Hepatic stellate cell (primary cell): ENCODE measurements at regions not wholly inside any gene's neighbourhood (a gene's known extent, or its start where the extent isn't known, plus 50 kb on each side); places are given as distances from the start of the nearest gene placed in this dataset.

Source experiments
- DNase-seq: peaks from one replicate; pipeline ENCODE4 v3.0.0; 2011; ENCODE audit warnings: low spot score

DNA sequence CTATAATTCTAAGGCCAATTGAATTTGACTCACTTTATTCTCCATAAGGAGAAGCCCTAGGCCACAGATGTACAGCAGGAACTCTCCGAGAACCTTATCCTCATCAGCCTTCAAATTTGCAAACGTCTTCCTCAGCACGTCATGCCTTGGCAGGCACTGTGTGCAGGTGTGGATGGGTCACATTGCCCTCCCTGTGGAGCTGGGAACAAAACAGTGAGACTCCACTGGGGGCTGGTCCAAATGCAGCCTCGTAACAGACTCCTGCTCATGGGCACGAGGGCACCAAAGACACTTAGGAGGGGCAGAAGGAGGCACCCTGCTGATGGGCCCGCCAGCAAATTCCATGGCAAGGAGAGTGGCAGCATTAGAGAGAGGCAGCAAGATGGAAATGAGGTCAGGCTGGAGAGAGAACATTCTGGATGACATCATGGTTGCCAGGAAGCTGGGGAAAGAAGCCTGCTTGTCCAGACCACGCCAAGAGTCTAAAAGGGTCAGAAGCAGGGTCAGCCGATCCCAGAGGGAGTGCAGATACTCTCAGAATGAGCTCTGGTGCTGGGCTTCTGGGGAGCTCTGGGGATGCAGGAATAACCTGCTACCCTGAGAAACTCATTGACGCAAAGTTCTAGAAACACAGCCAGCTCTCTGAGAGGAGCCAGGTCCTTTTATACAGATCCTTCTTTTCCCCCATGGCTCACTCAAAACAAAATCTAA, 242.2 kb downstream of the B3GLCT start:
- no peak for DNase-seq

DNA sequence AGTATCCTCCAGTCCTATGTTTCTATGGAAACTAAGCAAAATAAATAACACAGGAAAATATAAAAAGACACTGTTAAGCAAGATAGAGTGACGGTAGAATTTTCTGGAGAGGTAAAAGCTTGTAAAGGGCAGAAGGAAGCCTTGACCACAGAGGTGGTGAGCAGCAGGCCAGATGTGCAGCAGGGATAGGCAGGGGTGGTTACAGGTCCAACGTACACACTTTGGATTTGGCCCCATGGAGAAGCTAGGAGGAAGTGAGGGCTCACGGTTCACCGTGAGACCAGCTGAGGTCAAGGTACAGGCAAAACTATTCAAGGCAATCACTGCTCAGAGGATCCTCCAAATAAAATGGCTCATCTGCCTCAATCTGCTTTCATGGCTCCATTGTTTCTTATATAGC, 242.8 kb downstream of the B3GLCT start:
- no peak for DNase-seq

DNA sequence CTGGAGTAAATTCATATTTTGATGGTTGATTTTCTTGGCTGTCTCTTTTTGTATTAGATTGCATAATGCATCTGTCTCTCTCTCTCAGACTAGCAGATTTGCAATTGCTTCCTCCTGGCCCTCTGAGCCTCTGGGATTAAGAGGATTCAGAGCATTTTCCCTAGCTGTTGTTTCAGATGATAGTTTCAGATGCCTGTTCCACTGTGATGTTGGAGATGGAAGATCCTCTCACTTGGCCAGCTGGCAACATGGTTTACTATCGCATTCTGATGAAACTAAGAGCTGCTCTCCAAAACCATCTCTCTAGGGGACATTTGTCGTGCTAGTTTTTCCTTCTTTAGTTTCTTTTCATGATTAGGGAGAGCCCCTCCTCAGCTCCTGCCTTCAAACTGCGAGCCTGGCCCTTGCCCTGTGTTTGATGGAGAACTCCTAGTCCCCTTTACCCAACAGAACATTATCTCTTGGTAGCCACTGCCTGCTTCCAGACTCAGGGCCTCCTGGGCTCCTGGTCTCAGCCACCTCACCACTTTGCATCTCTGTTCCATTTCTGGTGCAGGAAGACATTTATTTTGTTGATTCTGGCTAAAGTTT, 244.6 kb downstream of the B3GLCT start:
- DNase-seq = no peak

DNA sequence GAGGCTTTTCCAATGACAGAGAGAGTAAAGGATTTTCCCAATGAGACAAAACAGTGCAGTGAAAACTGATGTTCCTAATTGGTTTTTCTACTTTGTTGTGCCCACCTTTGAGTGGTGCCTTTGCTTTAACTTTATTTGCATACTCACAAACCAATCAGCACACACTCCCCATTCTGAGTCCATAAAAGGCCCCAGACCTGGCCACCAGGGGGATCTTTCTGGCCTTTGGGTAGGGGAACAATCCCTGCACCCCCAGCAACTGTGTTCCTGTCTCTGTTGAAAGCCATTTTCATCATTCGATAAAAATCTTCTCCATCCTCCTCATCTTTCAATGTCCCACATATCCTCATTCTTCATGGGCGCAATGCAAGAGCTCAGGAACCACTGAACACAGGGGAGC, 252.8 kb downstream of the B3GLCT start:
- no peak for DNase-seq

DNA sequence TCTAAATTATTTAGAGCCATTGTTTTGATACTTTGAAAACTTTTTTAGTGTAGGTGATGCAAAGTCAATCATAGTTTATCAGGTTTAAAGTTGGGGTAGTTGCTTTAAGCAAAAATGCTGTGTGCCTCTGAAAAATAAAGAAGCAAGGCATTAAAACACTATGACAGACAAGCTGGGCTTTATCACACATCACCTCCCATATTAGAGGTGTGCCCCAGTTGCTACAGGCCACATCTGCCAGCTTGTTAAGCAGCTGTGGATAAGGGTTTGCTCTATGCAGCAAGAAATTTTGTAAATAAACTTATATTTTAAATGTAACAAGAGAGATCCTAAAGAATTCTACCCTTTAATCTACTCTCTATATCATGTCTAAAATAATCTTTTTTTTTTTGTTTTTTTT, 255.8 kb downstream of the B3GLCT start:
- no peak for DNase-seq

DNA sequence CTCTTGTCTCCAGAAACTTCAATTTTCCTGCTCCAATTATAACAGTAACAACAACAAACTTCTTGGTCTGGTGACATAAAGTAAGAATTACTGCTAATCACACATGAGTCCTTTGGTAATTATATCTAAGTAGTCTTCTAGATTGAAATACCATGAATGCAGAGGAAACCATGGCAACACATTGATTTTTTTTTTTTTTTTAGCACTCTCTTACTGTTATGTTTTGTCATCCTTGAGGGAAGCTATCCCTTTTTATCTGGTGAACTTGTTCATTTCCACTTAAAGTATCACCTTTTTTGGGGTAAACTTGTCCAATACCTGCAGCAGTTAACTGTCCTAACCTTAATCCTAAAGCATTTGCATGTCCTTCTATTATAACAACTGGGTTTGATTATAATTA, 256.3 kb downstream of the B3GLCT start:
- no peak for DNase-seq

DNA sequence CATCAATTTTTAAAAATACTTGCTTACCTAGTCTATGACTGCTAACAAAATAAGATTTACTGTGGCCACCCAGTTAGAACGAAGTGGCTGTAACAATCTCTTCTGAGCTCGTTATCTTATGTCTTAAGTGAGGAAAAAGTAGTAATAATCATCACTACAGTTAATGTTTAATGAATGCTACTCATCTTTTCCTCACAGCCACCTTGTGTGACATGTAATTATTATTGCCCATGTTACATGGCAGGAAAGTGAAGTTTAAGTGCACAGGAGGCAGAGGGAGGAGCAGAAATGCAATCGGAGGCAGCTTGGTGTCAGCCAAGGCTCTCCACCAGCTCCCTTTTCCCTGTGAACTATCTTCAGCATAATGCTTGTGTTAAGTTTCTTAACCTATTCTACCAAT, 260.3 kb downstream of the B3GLCT start:
- no peak for DNase-seq

DNA sequence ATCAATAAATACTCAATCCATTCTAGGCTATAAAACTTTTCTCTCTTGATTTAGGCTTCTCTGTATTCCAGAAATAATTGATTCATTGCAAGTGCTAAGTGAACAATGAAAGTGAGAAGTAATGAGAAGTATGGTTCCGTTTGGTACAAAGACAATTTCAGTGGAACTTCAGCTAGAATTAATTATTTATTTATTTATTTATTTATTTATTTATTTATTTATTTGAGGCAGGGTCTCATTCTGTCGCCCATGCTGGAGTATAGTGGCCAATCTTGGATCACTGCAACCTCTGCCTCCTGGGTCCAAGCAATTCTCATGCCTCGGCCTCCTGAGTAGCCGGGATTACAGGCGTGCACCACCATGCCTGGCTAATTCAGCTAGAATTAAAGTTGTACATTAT, 262.1 kb downstream of the B3GLCT start:
- no peak for DNase-seq

DNA sequence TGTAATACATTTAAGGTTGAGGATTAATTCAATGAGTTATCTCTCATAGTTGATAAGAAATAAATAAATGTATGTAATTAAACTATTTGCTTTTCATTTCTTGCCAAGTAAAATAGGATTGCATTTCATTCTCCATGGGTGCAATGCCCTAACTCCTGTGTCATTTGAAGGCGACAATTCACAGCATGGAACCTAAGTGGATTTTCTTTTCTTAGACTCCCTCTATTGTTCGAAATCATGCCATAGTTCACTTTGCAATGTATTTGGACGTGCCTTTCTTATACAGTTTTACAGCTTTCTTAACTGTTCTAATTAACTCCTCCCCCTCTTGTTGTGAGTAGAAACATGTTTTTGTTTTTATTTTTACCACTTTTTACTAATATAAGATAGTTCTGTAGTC, 263.0 kb downstream of the B3GLCT start:
- DNase-seq = no peak

DNA sequence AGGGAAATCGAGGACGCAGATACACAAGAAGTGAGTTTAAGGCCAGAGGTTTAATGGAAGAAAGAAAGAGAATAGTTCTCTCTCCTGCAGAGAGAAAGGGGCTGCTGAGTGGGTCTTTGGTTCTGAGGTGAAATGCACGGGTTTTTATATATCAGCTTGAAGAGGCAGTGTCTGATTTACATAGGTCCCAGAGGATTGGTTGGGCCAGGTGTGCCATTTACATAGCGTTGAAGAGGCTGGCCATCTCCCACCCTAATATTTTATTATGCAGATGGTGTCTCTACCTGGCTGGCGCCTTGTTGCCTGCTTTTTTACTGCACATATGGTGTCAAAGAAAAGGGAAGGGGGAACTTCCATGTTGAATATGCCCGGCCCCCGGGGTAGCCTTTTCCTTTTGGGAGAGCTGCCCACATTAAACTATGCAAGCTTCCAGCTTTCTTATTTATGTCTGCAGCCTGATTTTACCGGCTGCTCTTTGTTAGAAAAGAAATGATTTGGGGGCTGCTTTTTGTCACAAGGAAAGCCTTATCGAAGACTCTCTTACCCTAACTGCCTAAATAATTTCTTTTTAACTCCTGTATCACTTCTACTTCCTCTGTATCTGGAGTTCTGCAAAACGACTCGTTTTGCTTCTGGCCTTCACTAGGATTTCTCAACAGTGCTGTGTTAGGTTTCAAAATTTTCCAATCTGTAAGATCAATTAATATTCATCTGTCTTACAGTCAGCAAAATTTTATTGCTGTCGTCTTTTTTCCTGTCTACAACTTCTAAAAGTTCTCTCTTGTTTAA, 268.5 kb downstream of the B3GLCT start:
- no peak for DNase-seq

DNA sequence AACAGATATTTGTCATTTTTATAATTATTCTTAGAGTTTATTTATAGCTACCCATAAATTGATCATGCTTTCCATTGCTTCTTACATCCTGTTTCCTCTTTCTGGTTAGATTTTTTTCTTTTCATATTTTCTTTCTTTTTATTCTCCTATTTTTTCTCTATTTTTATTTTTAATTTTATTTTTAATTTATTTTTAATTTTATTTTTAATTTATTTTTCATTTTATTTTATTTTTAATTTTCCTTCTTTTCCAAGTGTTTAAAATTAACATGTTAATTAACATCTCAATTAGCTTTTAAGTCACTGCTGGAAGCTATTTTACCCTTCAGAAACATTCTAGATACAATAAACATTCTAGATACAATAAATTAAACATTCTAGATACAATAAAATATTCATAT, 269.6 kb downstream of the B3GLCT start:
- no peak for DNase-seq

DNA sequence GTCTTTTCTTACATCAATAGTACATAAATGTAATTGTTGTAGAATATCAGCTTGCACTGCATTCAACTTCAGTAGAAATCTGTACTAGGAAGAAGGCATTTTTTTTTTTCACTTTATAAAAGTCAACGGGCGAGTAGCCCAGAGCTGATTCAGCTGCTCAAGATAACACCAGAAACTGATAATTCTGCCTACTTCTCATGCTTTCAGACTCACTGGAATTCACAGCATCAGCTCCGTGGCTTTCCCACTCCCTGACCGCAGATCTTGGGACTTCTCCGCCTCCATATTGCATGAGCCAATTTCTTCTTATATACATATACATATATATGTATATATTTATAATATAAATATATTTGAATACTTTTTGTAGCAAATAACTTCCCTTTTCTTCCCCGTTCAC, 263.1 kb upstream of the RXFP2 start:
- peak; percentile 58 for DNase-seq

DNA sequence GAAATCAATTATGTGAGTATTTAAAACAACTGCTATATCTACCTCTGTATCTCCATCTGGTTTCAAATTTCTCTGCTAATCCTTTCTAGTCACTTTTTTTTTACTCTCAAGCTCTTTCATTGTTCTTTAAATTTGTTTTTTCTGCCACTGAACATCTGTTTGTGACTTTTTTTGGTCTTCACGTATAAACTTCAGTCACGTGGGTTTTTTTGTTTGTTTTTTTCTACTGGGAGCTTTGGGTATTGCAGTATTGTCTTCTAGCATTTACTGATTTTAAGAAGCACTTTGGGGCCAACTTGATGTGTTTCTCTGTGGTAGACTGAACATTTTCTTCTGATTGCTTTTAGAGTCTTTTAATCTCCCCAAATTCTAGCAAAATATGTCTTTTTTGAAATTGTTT, 262.6 kb upstream of the RXFP2 start:
- no peak for DNase-seq

DNA sequence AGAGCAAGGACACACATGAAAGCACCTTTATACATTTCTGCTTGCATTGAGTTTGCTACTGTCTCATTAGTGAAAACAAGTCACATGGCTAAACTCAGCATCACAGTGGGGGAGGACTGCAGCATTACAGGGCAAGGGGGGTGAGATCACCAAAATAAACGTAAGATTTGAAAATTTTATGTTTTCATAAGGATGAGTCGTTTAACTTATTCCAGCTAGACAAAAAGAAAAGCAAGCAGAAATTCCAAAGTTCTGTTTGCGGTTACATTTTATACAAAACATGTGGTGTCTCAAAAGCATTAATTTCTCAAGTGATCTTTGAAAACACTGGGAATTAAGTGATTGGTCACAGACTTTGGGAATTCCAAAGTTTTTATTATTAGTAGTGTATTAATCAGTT, 261.4 kb upstream of the RXFP2 start:
- peak; percentile 31 for DNase-seq

DNA sequence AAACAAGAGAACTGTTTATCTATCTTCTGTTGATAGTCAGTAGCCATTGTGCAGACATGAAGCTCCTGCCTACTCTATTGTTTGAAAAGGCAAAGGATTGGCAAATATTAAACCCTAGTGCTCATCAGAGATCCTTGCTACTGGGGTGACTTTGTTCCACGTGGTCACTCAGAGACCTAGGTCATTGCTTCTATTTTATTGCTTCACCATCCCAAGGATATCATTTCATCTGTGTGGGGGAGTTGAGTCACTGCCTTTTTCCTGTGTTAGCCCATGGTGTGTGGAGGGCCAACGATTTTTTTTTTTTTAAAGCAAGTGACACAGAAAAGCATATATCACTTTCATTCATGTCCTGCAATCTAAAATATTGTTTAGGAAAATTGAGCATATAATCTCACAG, 254.1 kb upstream of the RXFP2 start:
- no peak for DNase-seq

DNA sequence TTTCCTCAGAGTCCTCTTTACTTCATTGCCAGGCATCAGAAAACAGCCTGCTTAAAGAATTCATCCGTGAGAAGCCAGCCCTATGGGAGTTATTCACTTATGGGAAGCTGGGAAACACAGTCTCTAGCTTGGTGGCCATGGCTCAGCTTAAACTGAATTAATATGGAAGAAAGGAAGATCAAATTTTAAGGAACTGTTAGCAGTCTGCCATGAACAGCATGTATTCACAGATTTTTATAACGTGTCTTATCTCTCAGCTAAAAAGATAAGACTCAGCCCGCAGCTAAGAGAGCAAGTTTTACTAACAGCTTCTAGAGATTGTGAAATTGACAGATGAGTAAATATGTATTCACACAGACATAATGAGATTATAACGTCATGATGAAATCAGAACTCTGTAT, 253.7 kb upstream of the RXFP2 start:
- DNase-seq = no peak

DNA sequence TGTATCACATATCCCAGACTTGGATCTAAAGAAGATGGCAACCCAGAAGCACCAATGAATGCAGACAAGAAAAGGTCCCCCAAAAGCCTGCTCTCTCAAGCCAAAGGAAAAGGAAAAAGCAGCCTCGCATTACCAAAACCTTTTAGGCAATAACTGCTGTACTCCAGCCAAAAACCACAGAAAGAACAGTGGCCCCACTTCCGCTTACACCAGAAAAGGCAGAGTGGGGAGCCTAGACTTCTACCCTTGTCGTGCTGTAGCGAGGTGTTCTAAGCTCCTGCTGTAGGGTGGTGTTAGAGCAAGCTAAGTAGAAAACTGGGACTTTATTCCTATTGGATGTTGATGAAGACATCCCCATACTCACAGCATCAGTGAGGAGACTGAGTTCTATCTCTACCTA, 244.0 kb upstream of the RXFP2 start:
- no peak for DNase-seq

DNA sequence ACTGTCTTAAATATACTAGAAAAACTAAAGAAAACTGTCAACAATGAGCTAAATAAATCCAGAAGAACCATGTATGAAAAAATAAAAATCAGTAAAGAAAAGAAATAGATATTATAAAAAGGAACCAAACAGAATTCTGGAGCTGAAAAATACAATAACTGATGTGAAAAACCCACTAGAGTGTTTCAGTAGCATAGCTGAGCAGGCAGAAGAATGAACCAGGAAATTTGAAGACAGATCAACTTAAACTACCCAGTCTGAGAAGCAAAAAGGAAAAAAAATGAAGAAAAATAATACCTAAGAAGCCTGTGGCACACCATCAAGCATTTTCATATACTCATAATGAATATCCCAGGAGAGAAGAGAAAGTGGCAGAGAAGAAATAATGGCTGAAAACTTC, 240.1 kb upstream of the RXFP2 start:
- no peak for DNase-seq

DNA sequence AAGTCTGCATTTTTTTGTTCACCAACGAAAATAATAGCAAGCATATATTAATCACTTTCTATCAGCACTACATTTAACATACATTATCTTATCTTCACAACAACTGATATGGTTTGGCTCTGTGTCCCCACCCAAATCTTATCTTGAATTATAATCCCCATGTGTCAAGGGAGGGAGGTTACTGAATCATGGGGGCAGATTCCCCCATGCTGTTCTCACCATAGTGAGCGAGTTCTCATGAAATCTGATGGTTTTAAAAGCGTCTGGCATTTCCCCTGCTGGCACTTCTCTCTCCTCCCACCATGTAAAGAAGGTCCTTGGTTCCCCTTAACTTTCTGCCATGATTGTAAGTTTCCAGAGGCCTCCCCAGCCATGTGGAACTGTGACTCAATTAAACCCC, 235.7 kb upstream of the RXFP2 start:
- no peak for DNase-seq

DNA sequence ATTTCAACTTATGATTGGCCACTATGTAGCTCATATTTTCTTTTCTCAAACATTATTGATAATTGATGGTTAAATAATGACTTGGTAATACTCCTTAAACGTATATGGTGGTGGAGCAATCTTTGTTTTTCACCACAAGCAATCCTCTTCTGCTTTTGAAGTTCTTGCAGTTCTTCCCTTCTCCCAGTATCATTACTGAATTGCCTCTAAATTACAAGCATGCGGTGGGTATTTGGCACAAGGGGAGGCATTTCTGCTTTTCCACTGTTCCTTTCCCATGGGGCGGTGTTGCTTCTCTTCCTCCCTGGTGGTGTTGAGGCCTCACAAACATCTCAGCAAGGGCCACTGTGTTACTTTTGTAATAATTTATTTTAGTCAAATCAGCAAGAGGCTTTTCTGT, 234.4 kb upstream of the RXFP2 start:
- no peak for DNase-seq

DNA sequence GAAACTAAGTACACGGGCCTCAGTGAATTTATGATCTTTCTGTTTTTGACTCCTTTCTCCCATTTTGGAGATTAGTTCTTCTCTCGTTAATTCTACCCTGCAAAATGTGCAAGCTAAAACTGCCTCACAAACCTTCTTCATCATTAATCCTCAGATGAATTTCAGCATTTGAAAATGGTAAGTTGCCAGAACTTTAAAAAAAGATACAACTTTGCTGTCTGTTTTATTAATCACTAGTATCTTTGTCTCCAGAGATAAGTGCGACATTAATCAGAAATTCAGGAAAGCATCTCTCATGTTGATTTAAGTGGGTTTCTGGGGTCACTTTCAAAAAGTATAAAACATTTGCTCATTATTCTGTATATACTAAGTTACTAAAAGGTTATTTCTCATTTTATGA, 227.0 kb upstream of the RXFP2 start:
- DNase-seq = no peak

DNA sequence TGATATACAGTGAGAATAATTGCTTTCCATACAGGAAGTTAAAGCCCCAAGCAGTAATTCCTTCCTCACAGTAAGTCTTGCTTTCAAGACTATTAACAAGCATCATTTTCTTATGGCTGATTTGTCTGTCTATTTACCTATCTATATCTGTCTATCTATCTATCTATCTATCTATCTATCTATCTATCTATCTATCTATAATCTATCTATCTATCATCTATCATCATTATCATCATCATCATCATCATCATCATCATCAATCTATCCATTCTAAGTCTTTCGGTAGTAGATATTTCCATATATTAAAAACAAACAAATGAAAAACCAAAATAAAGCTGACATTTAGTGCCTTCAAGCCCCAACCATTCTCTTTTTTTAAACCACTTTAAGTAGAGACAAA, 224.4 kb upstream of the RXFP2 start:
- DNase-seq = no peak

DNA sequence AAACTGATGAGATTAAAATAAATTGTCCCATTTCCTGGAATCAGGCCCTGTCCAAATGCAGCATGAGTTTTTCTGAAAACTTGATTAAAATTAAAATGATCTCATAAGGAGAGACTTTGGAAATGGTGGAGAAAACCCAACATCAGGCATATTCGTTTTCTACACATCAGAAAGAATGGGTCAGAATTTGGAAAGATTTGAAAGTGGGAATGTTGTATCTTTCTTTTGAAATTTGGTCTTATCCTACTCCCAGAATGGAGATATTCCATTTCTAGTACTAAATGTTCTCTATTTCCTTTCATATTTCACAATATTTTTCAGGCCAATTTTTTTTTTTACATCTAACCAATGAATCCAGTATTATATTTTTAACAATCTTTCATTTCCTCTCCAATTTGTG, 223.9 kb upstream of the RXFP2 start:
- no peak for DNase-seq

DNA sequence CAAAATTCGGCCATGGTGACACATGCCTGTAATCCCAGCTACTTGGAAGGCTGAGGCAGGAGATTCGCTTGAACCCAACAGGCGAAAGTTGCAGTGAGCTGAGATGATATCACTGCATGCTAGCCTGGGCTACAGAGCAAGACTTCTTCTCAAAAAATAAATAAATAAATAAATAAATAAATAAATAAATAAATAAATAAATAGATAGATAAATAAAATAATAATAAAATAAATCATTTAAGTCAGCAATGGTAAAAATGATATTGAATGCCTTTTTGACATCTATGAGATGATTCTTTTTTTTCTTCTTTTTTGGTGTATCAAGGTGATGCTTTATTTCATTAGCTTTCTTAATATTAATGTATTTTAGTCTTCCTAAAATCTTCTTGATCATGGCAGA, 221.7 kb upstream of the RXFP2 start:
- DNase-seq = no peak
